ENCODE measurements at regions not wholly inside any gene's neighbourhood (a gene's known extent, or its start where the extent isn't known, plus 50 kb on each side); places are given as distances from the start of the nearest gene placed in this dataset.

DNA sequence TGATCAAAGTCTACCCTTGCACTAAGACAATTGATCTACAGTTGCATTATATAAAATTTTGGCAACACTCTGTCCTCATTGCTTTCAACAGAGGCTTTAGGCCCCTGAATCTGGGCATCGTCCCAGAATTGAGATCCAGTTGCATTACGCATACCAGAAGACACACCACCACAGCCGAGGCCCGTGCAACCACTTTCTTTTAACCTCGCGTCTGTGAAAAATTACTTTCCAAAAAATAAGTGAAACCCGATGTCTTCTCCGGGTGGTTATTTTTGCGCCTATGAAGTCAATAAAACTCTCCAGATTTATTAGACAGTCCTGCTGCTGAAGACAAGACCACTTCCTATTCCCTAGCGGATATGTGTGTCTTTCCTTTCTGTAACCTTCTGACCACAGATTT lies 52.1 kb upstream of the NFIB start:
- TF ChIP-seq, protein P1, sequence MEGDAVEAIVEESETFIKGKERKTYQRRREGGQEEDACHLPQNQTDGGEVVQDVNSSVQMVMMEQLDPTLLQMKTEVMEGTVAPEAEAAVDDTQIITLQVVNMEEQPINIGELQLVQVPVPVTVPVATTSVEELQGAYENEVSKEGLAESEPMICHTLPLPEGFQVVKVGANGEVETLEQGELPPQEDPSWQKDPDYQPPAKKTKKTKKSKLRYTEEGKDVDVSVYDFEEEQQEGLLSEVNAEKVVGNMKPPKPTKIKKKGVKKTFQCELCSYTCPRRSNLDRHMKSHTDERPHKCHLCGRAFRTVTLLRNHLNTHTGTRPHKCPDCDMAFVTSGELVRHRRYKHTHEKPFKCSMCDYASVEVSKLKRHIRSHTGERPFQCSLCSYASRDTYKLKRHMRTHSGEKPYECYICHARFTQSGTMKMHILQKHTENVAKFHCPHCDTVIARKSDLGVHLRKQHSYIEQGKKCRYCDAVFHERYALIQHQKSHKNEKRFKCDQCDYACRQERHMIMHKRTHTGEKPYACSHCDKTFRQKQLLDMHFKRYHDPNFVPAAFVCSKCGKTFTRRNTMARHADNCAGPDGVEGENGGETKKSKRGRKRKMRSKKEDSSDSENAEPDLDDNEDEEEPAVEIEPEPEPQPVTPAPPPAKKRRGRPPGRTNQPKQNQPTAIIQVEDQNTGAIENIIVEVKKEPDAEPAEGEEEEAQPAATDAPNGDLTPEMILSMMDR (IDR thresholded peaks at IDR 0.05) = no peak
- TF ChIP-seq POLR2A (IDR thresholded peaks at IDR 0.05) = no peak

Measured in adrenal gland (tissue), 5 donors.